A673 (cell line): ENCODE measurements at regions not wholly inside any gene's neighbourhood (a gene's known extent, or its start where the extent isn't known, plus 50 kb on each side); places are given as distances from the start of the nearest gene placed in this dataset.

Source experiments
- BruUV-seq: library from RNA; stranded (reverse); fragments of 400-500 nt; replicated peaks from 2 replicates; lab custom pipeline; 2021; lab: Mats Ljungman, UMichigan
- CTCF ChIA-PET: fragments of 300-600 bp; sonication (Branson Sonifier 250); formaldehyde crosslinking; loops from one replicate; lab custom pipeline; 2022; ENCODE audit warnings: antibody characterized with exemption; lab: Charles Lee
- POLR2A ChIA-PET: fragments of 300-600 bp; sonication (Branson Sonifier 250); formaldehyde crosslinking; loops from one replicate; lab custom pipeline; 2022; ENCODE audit warnings: antibody characterized with exemption; ENCODE audit not compliant: low non-redundant PET; lab: Charles Lee
- DNase-seq: peaks from one replicate; pipeline ENCODE4 v3.0.0-alpha.2; 2015; ENCODE audit warnings: low spot score
- H3K27ac ChIP-seq: fragments of 200-600 bp; sonication (generic); 2 replicates; pipeline ENCODE4 v1.5.1; 2016; ENCODE audit warnings: mixed run types, low read depth, mild to moderate bottlenecking, mixed read lengths, antibody characterized with exemption, low read length; ENCODE audit not compliant: poor library complexity, severe bottlenecking
- H3K27me3 ChIP-seq: fragments of 200-600 bp; sonication (generic); replicated peaks from 2 replicates; pipeline ENCODE4 v1.6.1; 2017; ENCODE audit warnings: mixed run types, low read depth, mild to moderate bottlenecking, mixed read lengths, antibody characterized with exemption, low read length; ENCODE audit not compliant: insufficient read depth, poor library complexity
- H3K36me3 ChIP-seq: fragments of 200-600 bp; sonication (generic); 2 replicates; pipeline ENCODE4 v1.6.1; 2016; ENCODE audit warnings: mixed run types, mild to moderate bottlenecking, mixed read lengths, antibody characterized with exemption, low read length; ENCODE audit not compliant: insufficient read depth, poor library complexity, severe bottlenecking
- H3K4me1 ChIP-seq: fragments of 200-600 bp; sonication (generic); 2 replicates; pipeline ENCODE4 v1.6.1; 2017; ENCODE audit warnings: mixed run types, mild to moderate bottlenecking, mixed read lengths, antibody characterized with exemption, low read length; ENCODE audit not compliant: insufficient read depth, poor library complexity, severe bottlenecking
- H3K4me3 ChIP-seq: fragments of 200-600 bp; sonication (generic); 2 replicates; pipeline ENCODE4 v1.5.1; 2016; ENCODE audit warnings: low read depth, mixed run types, mild to moderate bottlenecking, mixed read lengths, low read length; ENCODE audit not compliant: poor library complexity, severe bottlenecking
- H3K9me3 ChIP-seq: fragments of 200-600 bp; sonication (generic); 2 replicates; pipeline ENCODE4 v1.6.1; 2016; ENCODE audit warnings: mixed run types, low read depth, mild to moderate bottlenecking, mixed read lengths, antibody characterized with exemption, low read length; ENCODE audit not compliant: poor library complexity, severe bottlenecking
- CTCF ChIP-seq: fragments of 300-800, 200-600 bp; sonication (generic); conservative IDR thresholded peaks from 2 replicates; pipeline ENCODE4 v1.5.1; 2017; ENCODE audit warnings: low read depth, mild to moderate bottlenecking, antibody characterized with exemption, low read length, moderate library complexity, mixed read lengths
- EZH2 ChIP-seq: fragments of 200-600 bp; sonication (generic); IDR thresholded peaks from 2 replicates; pipeline ENCODE4 v1.6.1; 2017; ENCODE audit warnings: borderline replicate concordance, low read depth, mild to moderate bottlenecking, mixed read lengths, antibody characterized with exemption, low read length; ENCODE audit not compliant: poor library complexity, severe bottlenecking
- intact Hi-C: fragments of 100-400 bp; cut with micrococcal nuclease; formaldehyde crosslinking; loops from one replicate; pipeline ENCODE4 v1.10.0; 2022; ENCODE audit not compliant: unreplicated experiment

- intact Hi-C loops, result no loop called here
- DNase-seq, result no peak
- Histone ChIP-seq H3K27me3 (no peaks in the 10 kb centered on the region), H3K4me3 (no peak overlapping the region), H3K9me3 (peaks cover 53% of the 10 kb centered on the region), H3K36me3 (no peaks in the 10 kb centered on the region), H3K4me1 (no peaks in the 10 kb centered on the region), H3K27ac (no peak overlapping the region)
- no TSS peak for BruUV-seq
- CTCF ChIA-PET, result no interaction called here
- POLR2A ChIA-PET, result no interaction called here
- no peak for TF ChIP-seq CTCF
- no peak for TF ChIP-seq EZH2
Observed at GRCh38 chr7:52794621-52795020, 240.8 kb upstream of the POM121L12 start.

DNA sequence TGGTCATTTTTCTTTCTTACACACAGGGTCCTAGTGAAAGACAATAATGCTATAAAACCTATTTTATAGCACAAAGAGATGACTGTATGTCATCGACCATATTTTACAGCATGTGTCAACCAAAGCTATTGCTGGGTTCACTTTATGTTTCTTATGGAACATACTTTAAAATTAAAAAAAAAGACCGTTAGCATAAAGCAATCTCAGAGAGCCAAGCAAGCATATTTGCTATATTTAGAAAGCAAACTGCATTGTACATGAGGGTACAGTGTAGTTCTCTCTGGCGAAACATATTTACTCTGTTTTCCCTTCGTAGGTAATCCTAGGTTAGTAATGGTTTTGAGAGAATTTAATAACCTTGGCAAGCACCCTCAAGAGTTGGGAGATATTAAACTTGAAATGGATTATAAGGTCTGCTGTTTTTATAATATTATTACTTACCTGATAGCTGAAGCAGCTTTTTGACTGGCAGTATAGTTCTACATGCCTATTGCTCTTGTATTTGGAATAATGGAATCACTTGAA is 244.2 kb upstream of the POM121L12 start:
- no peak for TF ChIP-seq CTCF
- TF ChIP-seq EZH2, result no peak
- Histone ChIP-seq H3K4me3 (no peak overlapping the region), H3K9me3 (peaks cover 64% of the 10 kb centered on the region), H3K4me1 (no peaks in the 10 kb centered on the region), H3K27ac (no peak overlapping the region), H3K36me3 (no peaks in the 10 kb centered on the region), H3K27me3 (no peaks in the 10 kb centered on the region)
- intact Hi-C loops, result no loop called here
- CTCF ChIA-PET, result no interaction called here
- DNase-seq, result no peak
- no TSS peak for BruUV-seq
- POLR2A ChIA-PET, result no interaction called here

- no TSS peak for BruUV-seq
Observed at GRCh38 chr7:52786174-52786573, 249.3 kb upstream of the POM121L12 start.

More at GRCh38 chr7:52786174-52786573, 249.3 kb upstream of the POM121L12 start:
- no peak overlapping the region for H3K4me3 ChIP-seq
- no peaks in the 10 kb centered on the region for H3K27me3 ChIP-seq
- intact Hi-C loops, result no loop called here
- no peak for DNase-seq
- TF ChIP-seq EZH2 (no peak), CTCF (no peak)
- H3K9me3 ChIP-seq, result peaks cover 61% of the 10 kb centered on the region
- ChIA-PET POLR2A (no interaction called here), CTCF (no interaction called here)
- H3K27ac ChIP-seq, result no peak overlapping the region
- H3K4me1 ChIP-seq, result no peaks in the 10 kb centered on the region
- no peaks in the 10 kb centered on the region for H3K36me3 ChIP-seq
